Lower leg skin (tissue), 3 donors: ENCODE measurements at regions not wholly inside any gene's neighbourhood (a gene's known extent, or its start where the extent isn't known, plus 50 kb on each side); places are given as distances from the start of the nearest gene placed in this dataset.

ENCODE experiments used
- POLR2A ChIP-seq, 2 donors: fragments of 450-650 bp; IDR thresholded peaks; one replicate each; pipeline ENCODE4 v1.6.1; 2016 to 2017; ENCODE audit warnings: antibody characterized with exemption in 2 of 2, mild to moderate bottlenecking in 1 of 2, moderate library complexity in 1 of 2
- TF ChIP-seq, protein P1 (sequence below), 3 donors: fragments of 450-650 bp; IDR thresholded peaks; one replicate each; pipeline ENCODE4 v1.5.1; 2016; ENCODE audit warnings: antibody characterized with exemption in 3 of 3, mild to moderate bottlenecking in 3 of 3, moderate library complexity in 2 of 3

- TF ChIP-seq, protein P1, sequence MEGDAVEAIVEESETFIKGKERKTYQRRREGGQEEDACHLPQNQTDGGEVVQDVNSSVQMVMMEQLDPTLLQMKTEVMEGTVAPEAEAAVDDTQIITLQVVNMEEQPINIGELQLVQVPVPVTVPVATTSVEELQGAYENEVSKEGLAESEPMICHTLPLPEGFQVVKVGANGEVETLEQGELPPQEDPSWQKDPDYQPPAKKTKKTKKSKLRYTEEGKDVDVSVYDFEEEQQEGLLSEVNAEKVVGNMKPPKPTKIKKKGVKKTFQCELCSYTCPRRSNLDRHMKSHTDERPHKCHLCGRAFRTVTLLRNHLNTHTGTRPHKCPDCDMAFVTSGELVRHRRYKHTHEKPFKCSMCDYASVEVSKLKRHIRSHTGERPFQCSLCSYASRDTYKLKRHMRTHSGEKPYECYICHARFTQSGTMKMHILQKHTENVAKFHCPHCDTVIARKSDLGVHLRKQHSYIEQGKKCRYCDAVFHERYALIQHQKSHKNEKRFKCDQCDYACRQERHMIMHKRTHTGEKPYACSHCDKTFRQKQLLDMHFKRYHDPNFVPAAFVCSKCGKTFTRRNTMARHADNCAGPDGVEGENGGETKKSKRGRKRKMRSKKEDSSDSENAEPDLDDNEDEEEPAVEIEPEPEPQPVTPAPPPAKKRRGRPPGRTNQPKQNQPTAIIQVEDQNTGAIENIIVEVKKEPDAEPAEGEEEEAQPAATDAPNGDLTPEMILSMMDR (IDR thresholded peaks at IDR 0.05): no peak
- no peak for TF ChIP-seq POLR2A (IDR thresholded peaks at IDR 0.05)
Measured at GRCh38 chr6:14929291-14929690, 316.6 kb upstream of the JARID2 start.
